Lower leg skin (tissue), 3 donors: ENCODE measurements at regions not wholly inside any gene's neighbourhood (a gene's known extent, or its start where the extent isn't known, plus 50 kb on each side); places are given as distances from the start of the nearest gene placed in this dataset.

Experiments used
- POLR2A ChIP-seq, 2 donors: fragments of 450-650 bp; IDR thresholded peaks; one replicate each; pipeline ENCODE4 v1.6.1; 2016 to 2017; ENCODE audit warnings: antibody characterized with exemption in 2 of 2, mild to moderate bottlenecking in 1 of 2, moderate library complexity in 1 of 2
- TF ChIP-seq, protein P1 (sequence below), 3 donors: fragments of 450-650 bp; IDR thresholded peaks; one replicate each; pipeline ENCODE4 v1.5.1; 2016; ENCODE audit warnings: antibody characterized with exemption in 3 of 3, mild to moderate bottlenecking in 3 of 3, moderate library complexity in 2 of 3

- TF ChIP-seq, protein P1, sequence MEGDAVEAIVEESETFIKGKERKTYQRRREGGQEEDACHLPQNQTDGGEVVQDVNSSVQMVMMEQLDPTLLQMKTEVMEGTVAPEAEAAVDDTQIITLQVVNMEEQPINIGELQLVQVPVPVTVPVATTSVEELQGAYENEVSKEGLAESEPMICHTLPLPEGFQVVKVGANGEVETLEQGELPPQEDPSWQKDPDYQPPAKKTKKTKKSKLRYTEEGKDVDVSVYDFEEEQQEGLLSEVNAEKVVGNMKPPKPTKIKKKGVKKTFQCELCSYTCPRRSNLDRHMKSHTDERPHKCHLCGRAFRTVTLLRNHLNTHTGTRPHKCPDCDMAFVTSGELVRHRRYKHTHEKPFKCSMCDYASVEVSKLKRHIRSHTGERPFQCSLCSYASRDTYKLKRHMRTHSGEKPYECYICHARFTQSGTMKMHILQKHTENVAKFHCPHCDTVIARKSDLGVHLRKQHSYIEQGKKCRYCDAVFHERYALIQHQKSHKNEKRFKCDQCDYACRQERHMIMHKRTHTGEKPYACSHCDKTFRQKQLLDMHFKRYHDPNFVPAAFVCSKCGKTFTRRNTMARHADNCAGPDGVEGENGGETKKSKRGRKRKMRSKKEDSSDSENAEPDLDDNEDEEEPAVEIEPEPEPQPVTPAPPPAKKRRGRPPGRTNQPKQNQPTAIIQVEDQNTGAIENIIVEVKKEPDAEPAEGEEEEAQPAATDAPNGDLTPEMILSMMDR (IDR thresholded peaks at IDR 0.05) = no peak
- no peak for TF ChIP-seq POLR2A (IDR thresholded peaks at IDR 0.05)
Measured at GRCh38 chr2:7646661-7647060, 729.4 kb downstream of the RNF144A start.
